Liver (tissue), 3 donors: ENCODE measurements at regions not wholly inside any gene's neighbourhood (a gene's known extent, or its start where the extent isn't known, plus 50 kb on each side); places are given as distances from the start of the nearest gene placed in this dataset.

Experiments used
- MAX ChIP-seq: IDR thresholded peaks from 2 replicates; pipeline ENCODE4 v1.6.1; 2016; ENCODE audit warnings: antibody characterized with exemption
- RAD21 ChIP-seq, 2 donors: IDR thresholded peaks; 2 replicates each; pipeline ENCODE4 v1.6.1; 2016; ENCODE audit warnings: antibody characterized with exemption in 2 of 2, mild to moderate bottlenecking in 2 of 2
- TF ChIP-seq, protein P1 (sequence below): fragments of 150-350 bp; IDR thresholded peaks from 2 replicates; pipeline ENCODE4 v1.5.1; 2017; ENCODE audit warnings: improper control_type of control experiment, low read depth, low read length; ENCODE audit not compliant: missing input control
- donor health status: healthy.
- donor health status: healthy.

DNA sequence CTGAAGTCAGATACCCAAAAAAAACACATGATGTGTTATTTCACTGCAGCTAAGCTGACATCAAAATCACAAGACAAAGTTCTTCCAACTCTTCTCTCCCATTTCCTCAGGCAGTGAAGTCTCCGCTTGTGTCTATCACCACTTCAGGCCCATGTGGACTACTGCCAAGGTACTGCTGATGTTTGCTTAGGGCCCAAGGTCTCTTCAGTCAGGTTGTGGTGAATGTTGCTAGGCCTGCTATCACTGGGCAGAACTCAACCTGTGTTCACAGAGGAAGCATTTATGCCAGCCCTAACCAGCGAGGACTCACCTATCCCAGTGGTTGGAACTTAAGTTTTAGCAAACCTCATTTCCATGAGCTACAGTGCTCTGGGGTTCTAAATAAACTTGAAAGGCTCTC is 156.5 kb upstream of the BRINP3 start:
- TF ChIP-seq, protein P1, sequence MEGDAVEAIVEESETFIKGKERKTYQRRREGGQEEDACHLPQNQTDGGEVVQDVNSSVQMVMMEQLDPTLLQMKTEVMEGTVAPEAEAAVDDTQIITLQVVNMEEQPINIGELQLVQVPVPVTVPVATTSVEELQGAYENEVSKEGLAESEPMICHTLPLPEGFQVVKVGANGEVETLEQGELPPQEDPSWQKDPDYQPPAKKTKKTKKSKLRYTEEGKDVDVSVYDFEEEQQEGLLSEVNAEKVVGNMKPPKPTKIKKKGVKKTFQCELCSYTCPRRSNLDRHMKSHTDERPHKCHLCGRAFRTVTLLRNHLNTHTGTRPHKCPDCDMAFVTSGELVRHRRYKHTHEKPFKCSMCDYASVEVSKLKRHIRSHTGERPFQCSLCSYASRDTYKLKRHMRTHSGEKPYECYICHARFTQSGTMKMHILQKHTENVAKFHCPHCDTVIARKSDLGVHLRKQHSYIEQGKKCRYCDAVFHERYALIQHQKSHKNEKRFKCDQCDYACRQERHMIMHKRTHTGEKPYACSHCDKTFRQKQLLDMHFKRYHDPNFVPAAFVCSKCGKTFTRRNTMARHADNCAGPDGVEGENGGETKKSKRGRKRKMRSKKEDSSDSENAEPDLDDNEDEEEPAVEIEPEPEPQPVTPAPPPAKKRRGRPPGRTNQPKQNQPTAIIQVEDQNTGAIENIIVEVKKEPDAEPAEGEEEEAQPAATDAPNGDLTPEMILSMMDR, result no peak
- no peak for TF ChIP-seq RAD21 (IDR thresholded peaks at IDR 0.05)
- TF ChIP-seq MAX, result no peak
